ENCODE measurements at regions not wholly inside any gene's neighbourhood (a gene's known extent, or its start where the extent isn't known, plus 50 kb on each side); places are given as distances from the start of the nearest gene placed in this dataset.

GRCh38 chr4:133467290-133467947 is 318.3 kb downstream of the PCDH10 start:
- DNase-seq: no peak

- DNase-seq: no peak
Observed at GRCh38 chr4:133465022-133465421, 315.9 kb downstream of the PCDH10 start.

DNA sequence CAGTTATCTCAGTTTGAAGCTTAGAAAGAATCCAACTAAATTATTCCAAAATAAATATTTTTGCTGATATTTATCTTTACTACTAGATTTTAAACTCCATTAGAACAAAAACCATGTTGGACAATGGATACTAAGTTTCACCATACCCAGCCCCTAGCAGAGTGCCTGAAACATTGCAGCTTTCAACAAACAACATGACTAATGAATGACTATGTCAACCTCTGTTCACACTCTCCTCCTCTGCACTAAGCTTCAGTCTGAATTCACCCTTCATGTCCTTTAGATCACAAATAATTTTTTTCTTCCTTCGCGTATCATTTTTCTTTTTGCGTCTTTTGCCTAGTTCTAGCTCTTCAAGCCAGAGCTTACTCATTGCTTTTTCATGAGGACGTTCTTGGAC is 315.2 kb downstream of the PCDH10 start:
- DNase-seq: no peak

DNA sequence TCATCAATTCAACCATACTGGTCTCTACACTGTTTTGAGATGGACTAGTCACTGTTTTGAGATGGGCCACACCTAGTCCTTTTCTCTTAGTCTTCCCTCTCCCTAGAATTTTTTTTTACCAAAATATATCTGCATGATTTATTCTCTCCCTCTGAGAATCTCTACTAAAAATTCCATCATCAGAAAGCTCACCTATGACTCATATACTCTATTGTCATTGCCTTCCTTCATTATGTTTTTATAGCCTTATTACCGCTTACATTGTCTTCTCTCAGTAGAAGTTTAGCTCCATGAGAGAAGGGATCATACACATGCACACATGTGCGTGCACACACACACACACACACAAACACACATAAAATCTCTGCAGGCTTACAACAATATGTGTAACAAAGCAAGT is 303.6 kb downstream of the PCDH10 start:
- DNase-seq: no peak

DNA sequence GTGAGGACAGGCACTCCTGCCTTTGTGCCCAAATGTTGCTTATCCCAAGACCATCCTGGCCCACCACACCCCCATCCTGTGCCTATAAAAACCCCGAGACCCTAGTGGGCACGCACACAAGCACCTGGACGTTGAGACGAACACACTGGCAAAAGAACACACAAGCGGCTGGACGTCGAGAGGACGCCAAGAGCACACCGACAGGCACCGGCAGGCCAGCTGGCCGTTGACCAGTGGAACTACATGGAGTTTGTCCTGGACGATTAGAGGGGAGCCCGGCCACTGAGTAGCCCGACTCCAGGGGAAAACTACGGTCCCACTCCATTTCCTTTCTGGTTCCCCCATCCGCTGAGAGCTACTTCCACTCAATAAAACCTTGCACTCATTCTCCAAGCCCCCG is 301.7 kb downstream of the PCDH10 start:
- no peak for DNase-seq

- DNase-seq: peak; percentile 7
Observed at GRCh38 chr4:133440404-133440803, 291.3 kb downstream of the PCDH10 start.

- DNase-seq: no peak
Observed at GRCh38 chr4:133439830-133440229, 290.7 kb downstream of the PCDH10 start.

DNA sequence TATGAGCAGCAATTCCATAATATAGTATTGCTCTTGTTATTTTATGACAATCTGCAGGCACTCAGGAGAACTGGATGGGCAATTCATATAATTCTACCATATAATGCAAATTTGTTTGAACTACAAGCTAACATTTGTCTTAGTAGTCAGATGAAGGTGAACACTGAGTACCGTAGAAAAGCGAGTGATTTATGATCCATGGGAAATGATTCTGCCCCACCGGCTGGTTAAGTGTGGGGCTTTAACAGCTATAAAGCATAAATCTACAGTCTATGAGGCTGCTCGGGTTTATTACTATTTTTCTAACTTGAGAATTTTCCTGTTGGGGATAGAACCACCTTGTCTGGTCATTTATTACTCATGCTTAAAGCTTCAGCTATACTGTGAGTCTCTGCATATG is 275.5 kb downstream of the PCDH10 start:
- no peak for DNase-seq

GRCh38 chr4:133403913-133404312 is 254.8 kb downstream of the PCDH10 start:
- no peak for DNase-seq

- no peak for DNase-seq
Observed at GRCh38 chr4:133402616-133403015, 253.5 kb downstream of the PCDH10 start.

- DNase-seq: no peak
Observed at GRCh38 chr4:133394971-133395627, 246.0 kb downstream of the PCDH10 start.

GRCh38 chr4:133390198-133390855 is 241.2 kb downstream of the PCDH10 start:
- DNase-seq: no peak

- DNase-seq: no peak
Observed at GRCh38 chr4:133389029-133389428, 239.9 kb downstream of the PCDH10 start.

DNA sequence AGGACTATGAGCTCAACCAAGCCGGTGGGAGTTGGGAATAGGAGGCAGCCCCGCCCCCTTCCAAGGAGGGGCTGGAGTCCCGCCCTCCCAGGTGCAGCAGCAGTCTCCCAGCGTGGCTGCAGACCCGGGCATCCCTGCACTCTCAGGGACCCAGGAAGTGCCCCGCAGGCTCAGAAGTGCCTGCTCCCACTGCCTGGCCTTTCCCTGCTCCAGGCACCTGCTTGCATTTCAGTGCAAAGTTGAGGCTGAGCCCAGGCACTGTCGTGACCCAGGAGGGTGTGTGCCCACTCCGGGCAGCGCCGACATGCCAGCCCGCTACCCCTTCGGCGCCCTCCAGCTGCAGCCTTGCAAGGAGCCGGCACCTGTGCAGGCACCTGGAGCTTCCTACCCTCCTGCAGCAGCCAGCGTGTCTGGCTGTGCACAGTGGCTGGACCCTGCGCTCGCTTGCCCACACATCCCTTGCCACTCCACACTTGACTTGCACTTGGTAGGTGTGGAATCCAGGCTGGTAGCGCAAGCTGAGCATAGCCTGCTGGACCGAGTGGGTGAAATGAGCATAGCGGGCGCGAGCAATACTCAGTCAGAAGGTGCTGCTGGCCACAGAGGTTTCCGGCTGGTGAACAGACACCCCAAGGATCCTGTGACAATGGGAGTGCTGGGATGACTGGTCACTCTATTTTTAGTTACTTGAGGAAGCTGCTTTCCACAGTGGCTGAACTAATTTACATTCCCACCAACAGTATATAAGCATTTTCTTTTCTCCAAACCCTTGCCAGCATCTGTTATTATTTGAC is 236.3 kb downstream of the PCDH10 start:
- DNase-seq: no peak

DNA sequence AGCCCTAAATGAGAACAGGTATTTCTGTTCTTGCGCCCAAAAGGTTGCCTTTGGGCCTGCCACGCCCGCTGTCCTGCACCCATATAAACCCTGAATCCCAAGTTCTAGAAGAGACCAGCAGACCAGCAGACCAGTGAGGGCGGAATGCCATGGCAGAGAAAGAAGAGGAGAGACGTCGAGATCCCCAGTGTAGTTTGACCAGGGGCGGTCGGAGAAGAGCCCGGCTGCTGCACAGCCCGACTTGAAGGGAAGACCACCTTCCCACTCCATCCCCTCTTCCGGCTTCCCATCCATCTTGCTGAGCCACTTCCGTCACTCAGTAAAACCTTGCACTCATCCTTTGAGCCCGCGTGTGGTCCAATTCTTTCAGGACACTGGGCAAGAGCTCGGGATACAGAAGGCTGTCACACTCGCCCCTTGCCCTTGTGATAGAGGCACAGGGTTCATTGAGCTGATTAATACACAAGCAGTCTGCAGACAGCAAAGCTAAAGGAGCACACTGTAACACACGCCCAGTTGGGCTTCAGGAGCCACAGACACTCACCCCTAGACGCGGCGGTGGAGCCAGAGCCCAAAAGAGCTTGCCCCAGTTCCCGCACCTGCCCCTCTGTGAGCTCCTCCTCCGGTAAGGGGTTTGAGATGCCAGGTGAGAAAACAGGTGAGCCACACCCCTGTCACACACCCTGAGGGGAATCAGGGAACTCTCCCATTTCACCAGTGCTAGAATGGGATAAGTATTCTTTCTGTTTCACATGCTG is 230.8 kb downstream of the PCDH10 start:
- no peak for DNase-seq

DNA sequence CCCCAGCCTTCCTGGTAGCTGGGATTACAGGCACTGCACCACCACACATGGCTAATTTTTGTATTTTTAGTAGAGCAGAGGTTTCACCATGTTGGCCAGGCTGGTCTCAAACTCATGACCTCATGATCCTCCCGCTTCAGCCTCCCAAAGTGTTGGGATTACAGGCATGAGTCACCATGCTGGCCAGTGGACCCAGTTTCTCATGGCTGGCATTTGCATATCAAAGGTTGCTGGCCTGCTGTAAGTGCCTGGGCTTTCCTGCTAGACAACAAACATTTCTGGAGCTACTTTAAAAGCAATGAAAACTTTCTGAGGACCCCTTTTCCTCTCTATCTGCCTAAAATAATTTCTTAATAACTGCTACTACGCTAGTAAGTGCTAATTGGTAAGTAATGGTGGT is 228.2 kb downstream of the PCDH10 start:
- DNase-seq: no peak

DNA sequence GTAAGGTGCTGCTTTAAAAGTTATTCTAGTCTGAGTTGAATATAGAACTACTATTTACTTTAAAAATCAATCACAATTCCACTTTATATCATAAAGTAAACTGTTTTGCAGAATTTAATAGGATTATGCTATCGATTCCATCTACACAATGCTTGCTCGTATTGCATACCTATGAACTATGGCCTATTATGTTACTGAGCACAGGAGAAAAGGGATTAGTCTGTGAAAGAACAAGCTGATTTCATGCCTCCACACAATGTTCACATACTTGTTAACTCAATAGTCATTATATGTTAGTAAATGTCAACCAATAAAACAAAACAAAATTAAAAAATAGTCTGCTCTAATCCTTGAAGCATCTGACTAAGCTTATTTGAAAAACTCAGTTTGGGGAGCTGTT is 223.6 kb downstream of the PCDH10 start:
- no peak for DNase-seq

DNA sequence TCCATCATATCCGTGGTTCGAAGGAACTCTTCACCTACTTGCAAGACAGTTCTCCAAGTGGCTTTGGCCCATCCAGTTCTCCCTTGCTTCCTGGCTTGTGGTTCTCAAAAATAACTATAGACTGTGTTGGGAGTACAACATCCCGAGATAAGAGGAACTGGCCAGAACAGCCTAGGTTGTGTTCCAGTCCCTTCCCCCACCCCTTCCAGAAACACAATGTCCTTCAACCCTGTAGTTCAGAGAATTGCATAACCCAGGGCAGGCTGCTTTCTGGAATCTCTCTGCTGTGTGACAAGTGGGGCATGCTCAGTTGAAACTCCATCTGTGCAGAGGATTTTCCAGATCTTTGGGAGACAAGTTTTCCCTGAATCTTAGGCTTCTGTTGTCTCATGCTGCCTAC is 206.5 kb downstream of the PCDH10 start:
- no peak for DNase-seq

DNA sequence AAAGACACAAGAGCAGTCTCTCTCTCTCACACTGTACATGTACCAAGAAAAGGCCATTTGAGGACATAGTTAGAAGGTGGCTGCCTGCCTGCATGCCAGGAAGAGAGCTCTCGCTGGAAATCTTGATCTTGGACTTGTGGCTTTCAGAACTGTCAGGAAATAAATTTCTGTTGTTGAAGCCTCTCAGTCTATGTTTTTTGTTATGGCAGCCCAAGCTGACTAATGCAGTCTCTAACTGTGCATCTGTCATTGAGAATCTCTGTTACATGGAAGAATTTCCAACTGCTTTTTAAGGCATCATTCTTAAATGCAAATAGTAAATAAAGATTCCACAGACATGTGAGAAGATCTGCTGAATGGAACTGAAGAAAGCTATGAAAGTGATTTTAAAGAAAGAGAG is 198.3 kb downstream of the PCDH10 start:
- no peak for DNase-seq

GRCh38 chr4:133324491-133324890 is 175.4 kb downstream of the PCDH10 start:
- DNase-seq: no peak

GRCh38 chr4:133323670-133324069 is 174.6 kb downstream of the PCDH10 start:
- DNase-seq: no peak

GRCh38 chr4:133320576-133321170 is 171.6 kb downstream of the PCDH10 start:
- DNase-seq: peak; percentile 49
